GM21367 (cell line): ENCODE measurements at regions not wholly inside any gene's neighbourhood (a gene's known extent, or its start where the extent isn't known, plus 50 kb on each side); places are given as distances from the start of the nearest gene placed in this dataset.

Experiments
- ATAC-seq: cut with Tn5 transposase; IDR thresholded peaks from one replicate; pipeline ENCODE4 v1.9.1; 2021; ENCODE audit not compliant: unreplicated experiment

GRCh38 chr3:90011131-90011530 lies 903.7 kb downstream of the EPHA3 start:
- ATAC-seq = no peak

- ATAC-seq = no peak
These were observed 904.2 kb downstream of the EPHA3 start for GRCh38 chr3:90011596-90011995.

GRCh38 chr3:90011996-90012395 lies 904.6 kb downstream of the EPHA3 start:
- ATAC-seq = no peak

GRCh38 chr3:90015688-90016356 lies 908.4 kb downstream of the EPHA3 start:
- ATAC-seq = no peak

GRCh38 chr3:90016555-90016954 lies 909.1 kb downstream of the EPHA3 start:
- ATAC-seq = no peak

- no peak for ATAC-seq
These were observed 911.4 kb downstream of the EPHA3 start for GRCh38 chr3:90018779-90019178.

GRCh38 chr3:90025019-90025418 lies 917.6 kb downstream of the EPHA3 start:
- no peak for ATAC-seq

- no peak for ATAC-seq
These were observed 919.0 kb downstream of the EPHA3 start for GRCh38 chr3:90026406-90026805.

GRCh38 chr3:90031121-90031520 lies 923.7 kb downstream of the EPHA3 start:
- ATAC-seq = no peak

GRCh38 chr3:90032980-90033641 lies 925.7 kb downstream of the EPHA3 start:
- no peak for ATAC-seq

GRCh38 chr3:90034038-90034437 lies 926.6 kb downstream of the EPHA3 start:
- no peak for ATAC-seq

- no peak for ATAC-seq
These were observed 928.2 kb downstream of the EPHA3 start for GRCh38 chr3:90035643-90036042.

- ATAC-seq = no peak
These were observed 929.6 kb downstream of the EPHA3 start for GRCh38 chr3:90036939-90037469.

- ATAC-seq = no peak
These were observed 932.6 kb downstream of the EPHA3 start for GRCh38 chr3:90039994-90040393.

GRCh38 chr3:90040554-90040953 lies 933.1 kb downstream of the EPHA3 start:
- no peak for ATAC-seq

GRCh38 chr3:90041995-90042394 lies 934.6 kb downstream of the EPHA3 start:
- ATAC-seq = no peak

GRCh38 chr3:90043287-90043686 lies 935.9 kb downstream of the EPHA3 start:
- no peak for ATAC-seq

- no peak for ATAC-seq
These were observed 936.8 kb downstream of the EPHA3 start for GRCh38 chr3:90044084-90044816.

GRCh38 chr3:90052425-90052950 lies 945.1 kb downstream of the EPHA3 start:
- no peak for ATAC-seq

GRCh38 chr3:90054311-90054710 lies 946.9 kb downstream of the EPHA3 start:
- ATAC-seq = no peak

- ATAC-seq = no peak
These were observed 948.2 kb downstream of the EPHA3 start for GRCh38 chr3:90055666-90056065.
